ENCODE measurements at regions not wholly inside any gene's neighbourhood (a gene's known extent, or its start where the extent isn't known, plus 50 kb on each side); places are given as distances from the start of the nearest gene placed in this dataset.

- WGBS (ENCODE audit: insufficient coverage), result 100% methylated on average over 1 of the region's 1 CpG
- Histone ChIP-seq H3K9ac (ENCODE audit: insufficient read depth, low read length, poor library complexity, severe bottlenecking) (no peak overlapping the region), H3K9me3 (replicated peaks in 1 of 2; ENCODE audit: control insufficient read depth in 1 of 2, insufficient read depth in 1 of 2, low read length in 2 of 2) (peaks cover 8 to 9% of the 10 kb centered on the region in 2 donors), H3K4me2 (replicated peaks; ENCODE audit: extremely low read depth, low read length, poor library complexity, severe bottlenecking) (no peak overlapping the region), H3K36me3 (replicated peaks in 1 of 2; ENCODE audit: control insufficient read depth in 1 of 2, insufficient read depth in 2 of 2, low read length in 2 of 2) (no peaks in the 10 kb centered on the region), H3K27ac (ENCODE audit: low read depth in 1 of 2, low read length in 2 of 2) (no peak overlapping the region), H2AFZ (ENCODE audit: insufficient read depth, low read depth, low read length, poor library complexity, severe bottlenecking) (no peak overlapping the region), H3K79me2 (ENCODE audit: insufficient read depth, low read length) (no peaks in the 10 kb centered on the region), H3K4me1 (ENCODE audit: control insufficient read depth in 1 of 2, insufficient read depth in 2 of 2, low read length in 2 of 2) (no peaks in the 10 kb centered on the region), H3K27me3 (ENCODE audit: control insufficient read depth in 2 of 2, insufficient read depth in 2 of 2, low read length in 2 of 2) (no peaks in the 10 kb centered on the region), H3K4me3 (replicated peaks in 1 of 3; ENCODE audit: low read depth in 2 of 3, low read length in 3 of 3) (no peak overlapping the region), H4K20me1 (ENCODE audit: insufficient read depth, low read length) (no peaks in the 10 kb centered on the region)
- intact Hi-C loops (cut with micrococcal nuclease), result no loop called here
- no peak for DNase-seq
- no peaks in the 10 kb centered on the region for H3K27me3 Mint-ChIP-seq (ENCODE audit: low read depth in 3 of 3)
- no peak overlapping the region for H3K4me3 Mint-ChIP-seq
- no peaks in the 10 kb centered on the region for H3K4me1 Mint-ChIP-seq
- H3K27ac Mint-ChIP-seq, result no peak overlapping the region
- no peaks in the 10 kb centered on the region for H3K36me3 Mint-ChIP-seq
- H3K9me3 Mint-ChIP-seq, result peaks cover 4 to 14% (median 12%) of the 10 kb centered on the region in 7 donors
- TF ChIP-seq CTCF (IDR thresholded peaks at IDR 0.05), result no peak
These were observed 696.9 kb downstream of the RAB28 start for GRCh38 chr4:12787261-12787660.

GRCh38 chr4:12778706-12779105 lies 705.4 kb downstream of the RAB28 start:
- intact Hi-C loops (cut with micrococcal nuclease), result no loop called here
- Histone ChIP-seq H3K36me3 (replicated peaks in 1 of 2; ENCODE audit: control insufficient read depth in 1 of 2, insufficient read depth in 2 of 2, low read length in 2 of 2) (no peaks in the 10 kb centered on the region), H3K9ac (ENCODE audit: insufficient read depth, low read length, poor library complexity, severe bottlenecking) (no peak overlapping the region), H3K9me3 (replicated peaks in 1 of 2; ENCODE audit: control insufficient read depth in 1 of 2, insufficient read depth in 1 of 2, low read length in 2 of 2) (no peaks in the 10 kb centered on the region), H4K20me1 (ENCODE audit: insufficient read depth, low read length) (no peaks in the 10 kb centered on the region), H3K4me3 (replicated peaks in 1 of 3; ENCODE audit: low read depth in 2 of 3, low read length in 3 of 3) (no peak overlapping the region), H3K27me3 (ENCODE audit: control insufficient read depth in 2 of 2, insufficient read depth in 2 of 2, low read length in 2 of 2) (no peaks in the 10 kb centered on the region), H3K27ac (ENCODE audit: low read depth in 1 of 2, low read length in 2 of 2) (no peak overlapping the region), H3K4me1 (ENCODE audit: control insufficient read depth in 1 of 2, insufficient read depth in 2 of 2, low read length in 2 of 2) (no peaks in the 10 kb centered on the region), H2AFZ (ENCODE audit: insufficient read depth, low read depth, low read length, poor library complexity, severe bottlenecking) (no peak overlapping the region), H3K4me2 (replicated peaks; ENCODE audit: extremely low read depth, low read length, poor library complexity, severe bottlenecking) (no peak overlapping the region), H3K79me2 (ENCODE audit: insufficient read depth, low read length) (no peaks in the 10 kb centered on the region)
- Mint-ChIP-seq H3K9me3 (peaks cover 0 to 2% (median 0%) of the 10 kb centered on the region in 7 donors), H3K27me3 (ENCODE audit: low read depth in 3 of 3) (no peaks in the 10 kb centered on the region), H3K4me3 (no peak overlapping the region), H3K36me3 (no peaks in the 10 kb centered on the region), H3K4me1 (no peaks in the 10 kb centered on the region), H3K27ac (no peak overlapping the region)
- WGBS (ENCODE audit: insufficient coverage), result no CpG with 5 or more reads among the region's 4 CpGs
- no peak for DNase-seq
- TF ChIP-seq CTCF (IDR thresholded peaks at IDR 0.05), result no peak
